Neural progenitor cell (in vitro differentiated cells): ENCODE measurements at regions not wholly inside any gene's neighbourhood (a gene's known extent, or its start where the extent isn't known, plus 50 kb on each side); places are given as distances from the start of the nearest gene placed in this dataset.

Experiments
- EZH2phosphoT487 ChIP-seq: fragments of 200-600 bp; sonication (generic); IDR thresholded peaks from 2 replicates; pipeline ENCODE4 v1.6.1; 2017; ENCODE audit warnings: antibody characterized with exemption
- TF ChIP-seq, protein P1 (sequence below): fragments of 200-600 bp; sonication (generic); IDR thresholded peaks from 2 replicates; pipeline ENCODE4 v1.5.1; 2017; ENCODE audit warnings: antibody characterized with exemption, mild to moderate bottlenecking

DNA sequence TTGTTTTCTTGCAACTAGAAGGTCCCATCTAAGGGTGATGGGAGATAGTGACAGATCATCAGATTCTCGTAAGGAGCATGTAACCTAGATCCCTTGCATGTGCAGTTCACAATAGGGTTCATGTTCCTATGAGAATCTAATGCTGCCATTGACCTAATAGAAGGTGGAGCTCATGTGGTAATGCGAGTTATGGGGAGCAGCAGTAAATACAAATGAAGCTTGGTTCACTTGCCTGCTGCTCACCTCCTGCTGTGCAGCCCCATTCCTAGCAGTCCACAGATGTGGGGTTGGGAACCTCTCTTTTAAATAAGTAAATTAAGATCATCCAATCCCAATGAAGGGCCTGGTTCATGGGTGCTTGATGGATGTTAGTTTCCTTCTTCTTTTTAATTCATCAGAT is 148.7 kb upstream of the ATP1B1 start:
- TF ChIP-seq, protein P1, sequence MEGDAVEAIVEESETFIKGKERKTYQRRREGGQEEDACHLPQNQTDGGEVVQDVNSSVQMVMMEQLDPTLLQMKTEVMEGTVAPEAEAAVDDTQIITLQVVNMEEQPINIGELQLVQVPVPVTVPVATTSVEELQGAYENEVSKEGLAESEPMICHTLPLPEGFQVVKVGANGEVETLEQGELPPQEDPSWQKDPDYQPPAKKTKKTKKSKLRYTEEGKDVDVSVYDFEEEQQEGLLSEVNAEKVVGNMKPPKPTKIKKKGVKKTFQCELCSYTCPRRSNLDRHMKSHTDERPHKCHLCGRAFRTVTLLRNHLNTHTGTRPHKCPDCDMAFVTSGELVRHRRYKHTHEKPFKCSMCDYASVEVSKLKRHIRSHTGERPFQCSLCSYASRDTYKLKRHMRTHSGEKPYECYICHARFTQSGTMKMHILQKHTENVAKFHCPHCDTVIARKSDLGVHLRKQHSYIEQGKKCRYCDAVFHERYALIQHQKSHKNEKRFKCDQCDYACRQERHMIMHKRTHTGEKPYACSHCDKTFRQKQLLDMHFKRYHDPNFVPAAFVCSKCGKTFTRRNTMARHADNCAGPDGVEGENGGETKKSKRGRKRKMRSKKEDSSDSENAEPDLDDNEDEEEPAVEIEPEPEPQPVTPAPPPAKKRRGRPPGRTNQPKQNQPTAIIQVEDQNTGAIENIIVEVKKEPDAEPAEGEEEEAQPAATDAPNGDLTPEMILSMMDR, result no peak
- TF ChIP-seq EZH2phosphoT487, result no peak
